ENCODE measurements at regions not wholly inside any gene's neighbourhood (a gene's known extent, or its start where the extent isn't known, plus 50 kb on each side); places are given as distances from the start of the nearest gene placed in this dataset.

GRCh38 chr2:239475161-239476028 is 74.6 kb upstream of the HDAC4 start:
- DNase-seq: no peak

- no peak for DNase-seq
These were observed 72.5 kb upstream of the HDAC4 start for GRCh38 chr2:239473211-239473805.

GRCh38 chr2:239472235-239472775 is 71.5 kb upstream of the HDAC4 start:
- no peak for DNase-seq

GRCh38 chr2:239471011-239471792 is 70.4 kb upstream of the HDAC4 start:
- DNase-seq: no peak

DNA sequence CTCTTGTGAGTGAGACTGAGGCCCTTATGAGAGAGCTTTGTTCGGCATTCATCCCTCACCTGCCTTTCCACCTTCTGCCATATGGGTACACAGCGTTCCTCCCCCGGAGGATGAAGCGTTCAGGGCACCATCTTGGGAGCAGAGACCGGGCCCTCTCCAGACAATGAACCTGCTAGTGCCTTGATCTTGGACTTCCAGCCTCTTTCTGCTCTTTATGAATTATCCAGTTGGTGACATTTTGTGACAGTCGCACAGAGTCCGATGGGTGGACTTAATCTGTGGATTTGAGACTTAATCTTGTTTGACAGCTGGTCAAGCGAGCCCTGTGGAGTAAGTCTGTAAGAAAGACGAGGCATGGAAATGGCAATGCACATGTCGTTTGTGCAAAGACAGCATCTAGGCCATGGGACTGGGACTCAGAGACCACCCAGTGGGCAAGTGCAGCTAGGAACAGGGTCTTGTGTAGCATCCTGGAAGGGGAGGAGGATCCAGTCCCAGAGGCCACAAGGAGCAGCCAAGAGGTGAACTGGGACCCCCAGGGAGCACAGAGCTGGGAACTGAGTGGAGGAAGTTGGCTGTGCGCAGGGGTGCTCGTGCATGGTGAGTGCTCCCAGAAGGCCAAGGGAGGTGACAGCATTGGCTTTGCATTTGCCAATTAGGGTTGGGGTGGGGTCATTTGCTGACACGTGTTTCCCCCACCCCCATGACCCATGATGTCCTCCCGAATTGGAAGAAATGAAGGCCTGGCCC is 69.5 kb upstream of the HDAC4 start:
- DNase-seq: no peak

DNA sequence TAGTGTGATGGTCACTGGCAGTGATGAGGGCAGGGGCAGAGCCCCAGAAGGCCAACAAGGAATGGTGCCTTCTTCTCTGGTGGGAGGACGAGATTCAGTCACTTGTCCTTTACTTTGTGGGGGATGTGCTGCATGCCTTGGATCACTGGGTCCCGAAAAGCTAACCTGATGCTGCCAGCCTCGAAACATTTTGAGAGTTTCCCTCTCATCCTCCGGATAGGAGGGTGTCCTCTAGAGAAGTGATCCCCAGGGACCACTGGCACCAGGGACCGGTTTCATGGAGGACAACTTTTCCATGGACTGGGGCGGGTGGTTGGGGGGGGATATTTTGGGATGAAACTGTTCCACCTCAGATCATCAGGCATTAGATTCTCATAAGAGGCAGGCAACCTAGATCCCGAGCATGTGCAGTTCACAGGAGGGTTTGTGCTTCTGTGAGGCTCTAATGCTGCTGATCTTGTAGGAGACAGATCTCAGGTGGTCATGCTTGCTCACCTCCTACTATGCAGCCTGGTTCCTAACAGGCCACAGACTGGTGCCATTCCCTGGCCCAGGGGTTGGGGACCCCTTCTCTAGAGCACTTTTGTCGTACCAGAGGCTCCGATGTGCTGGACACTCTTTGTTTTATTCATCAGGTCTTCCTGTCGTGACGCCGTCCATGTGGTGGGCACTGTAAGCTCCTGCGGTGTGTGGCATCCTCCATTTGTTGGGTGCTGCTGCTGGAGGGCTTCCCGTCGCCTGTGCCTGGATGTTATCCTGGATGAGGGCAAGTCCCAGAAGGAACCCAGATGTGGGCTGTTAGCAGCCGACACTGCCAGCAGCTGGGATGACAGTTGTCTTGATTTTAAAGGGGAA is 68.5 kb upstream of the HDAC4 start:
- no peak for DNase-seq

GRCh38 chr2:239468491-239469105 is 67.8 kb upstream of the HDAC4 start:
- no peak for DNase-seq

- DNase-seq: no peak
These were observed 67.2 kb upstream of the HDAC4 start for GRCh38 chr2:239467956-239468490.

DNA sequence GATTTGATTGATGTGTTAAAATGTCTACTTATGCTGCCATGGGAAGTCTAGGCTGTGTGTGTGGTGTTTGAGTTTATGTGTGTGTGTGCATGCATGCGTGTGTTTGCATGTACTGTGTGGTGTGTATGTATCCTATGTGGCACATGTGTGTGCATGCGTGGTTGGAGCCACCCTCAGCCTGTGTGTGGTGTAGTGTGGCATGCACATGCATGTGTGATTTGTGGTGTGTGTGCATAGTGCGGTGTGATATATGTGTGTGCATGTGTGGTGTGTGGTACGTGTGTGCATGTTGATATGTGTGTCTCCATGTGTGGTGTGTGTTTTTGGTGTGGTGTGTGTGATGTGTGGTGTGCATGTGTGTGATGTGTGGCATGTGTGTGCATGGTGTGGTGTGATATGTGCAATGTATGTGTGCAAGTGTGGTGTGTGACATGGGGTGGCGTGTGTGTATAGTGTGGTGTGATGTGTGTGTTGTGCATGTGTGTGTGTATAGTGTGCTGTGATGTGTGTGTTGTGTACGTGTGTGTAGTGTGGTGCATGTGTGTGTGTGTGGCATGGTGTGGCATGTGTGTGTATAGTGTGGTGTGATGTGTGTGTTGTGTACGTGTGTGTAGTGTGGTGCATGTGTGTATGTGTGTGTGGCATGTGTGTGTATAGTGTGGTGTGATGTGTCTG is 66.6 kb upstream of the HDAC4 start:
- no peak for DNase-seq

DNA sequence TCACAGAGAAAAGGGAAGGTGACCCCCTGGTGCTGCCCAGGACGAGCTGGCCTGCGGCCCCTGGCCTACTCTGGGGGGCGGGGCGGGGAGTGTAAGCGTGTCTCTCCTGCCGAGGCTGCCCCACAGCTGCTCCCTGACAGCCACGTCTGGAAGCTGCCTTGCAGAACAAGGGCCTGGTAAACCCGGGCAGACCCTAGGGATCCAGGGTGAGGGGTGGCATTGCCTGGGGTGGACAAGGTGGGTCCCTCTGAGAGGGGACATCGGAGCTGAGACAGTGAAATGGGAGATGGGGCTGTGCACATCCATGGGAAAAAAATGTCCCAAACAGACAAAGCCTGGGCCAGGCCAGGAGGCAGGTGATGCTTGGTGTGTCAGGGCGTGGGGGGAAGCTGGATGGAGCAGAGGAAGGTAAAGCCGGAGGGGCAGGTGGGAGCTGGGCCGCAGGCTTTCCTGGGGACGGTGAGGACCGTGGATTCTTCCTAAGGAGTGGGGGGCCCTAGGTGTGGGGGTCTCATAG is 66.0 kb upstream of the HDAC4 start:
- no peak for DNase-seq

DNA sequence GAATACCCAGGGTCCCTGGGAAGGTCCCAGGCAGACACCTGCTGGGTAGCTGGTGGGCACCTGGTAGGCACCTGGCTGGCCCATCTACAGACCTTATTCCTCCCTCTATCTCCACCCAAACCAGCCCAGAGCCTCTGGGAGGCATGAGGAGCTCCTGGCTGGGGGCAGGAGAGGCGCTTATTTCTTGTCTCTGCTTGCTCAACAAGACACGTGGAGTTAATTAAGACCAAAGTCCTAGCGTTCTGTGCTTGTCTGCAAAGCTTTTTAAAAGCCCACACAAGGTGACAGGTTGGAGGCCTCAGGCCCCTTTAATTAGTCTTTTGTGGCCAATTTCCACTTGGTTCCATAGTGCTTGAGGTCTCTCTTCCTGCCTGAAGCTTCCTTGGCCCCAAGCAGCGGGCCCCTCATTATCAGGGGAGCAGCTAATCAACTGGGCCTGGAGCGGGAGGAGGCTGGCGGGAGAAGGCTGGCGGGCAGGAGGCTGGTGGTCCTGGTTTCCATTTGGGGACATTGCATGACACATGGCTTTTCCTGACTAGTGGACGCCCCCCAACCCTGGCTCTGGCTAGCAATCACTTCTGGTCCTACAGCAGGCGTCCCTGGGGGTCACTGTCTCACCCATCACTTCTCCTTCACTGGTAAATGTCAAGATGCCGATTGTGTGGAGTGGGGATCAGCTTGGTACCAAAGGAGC is 65.4 kb upstream of the HDAC4 start:
- no peak for DNase-seq

DNA sequence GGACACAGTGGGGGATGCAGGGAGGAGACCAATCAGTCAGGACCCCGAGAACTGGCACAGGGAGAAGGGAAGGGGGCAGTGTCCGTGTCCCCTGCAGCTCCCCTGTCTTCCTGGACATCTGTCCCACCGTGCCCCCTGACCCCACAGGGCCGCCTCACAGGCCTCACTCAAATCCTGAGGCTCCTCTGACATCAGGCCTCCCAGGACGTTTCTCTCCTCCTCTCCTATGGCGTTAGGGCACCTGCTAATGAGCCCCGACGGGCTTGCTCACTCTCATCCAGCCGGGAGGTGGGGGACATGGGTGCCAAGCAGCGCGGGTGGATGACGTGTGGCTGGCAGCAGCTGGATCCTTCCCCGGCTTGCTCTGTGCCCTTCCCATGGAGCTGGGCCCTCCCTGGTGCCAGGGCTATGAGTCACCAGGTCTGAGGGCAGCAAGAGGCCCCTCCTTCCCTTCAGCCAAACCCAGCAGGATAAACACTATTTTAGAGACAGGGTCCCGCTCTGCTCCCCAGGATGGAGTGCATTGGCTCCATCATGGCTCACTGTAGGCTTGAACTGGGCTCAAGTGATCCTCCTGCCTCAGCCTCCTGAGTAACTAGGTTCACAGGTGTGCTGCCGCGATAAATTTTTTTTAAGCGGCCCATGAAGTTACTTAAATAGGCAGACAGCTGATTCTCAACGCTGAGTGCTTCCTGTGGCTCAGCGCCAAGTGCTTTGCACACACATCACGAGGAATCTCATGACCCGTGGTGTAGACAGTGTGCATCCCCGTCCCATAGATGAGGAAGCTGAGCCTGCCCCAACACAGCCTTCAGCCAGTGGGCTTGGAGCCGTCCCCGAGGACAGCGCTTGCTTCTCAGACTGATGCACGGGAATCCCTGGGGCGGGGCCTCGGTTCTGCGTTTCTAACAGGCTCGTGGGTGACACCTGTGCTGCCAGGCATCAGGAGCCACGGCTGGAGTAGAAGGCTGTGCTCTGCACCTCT is 64.5 kb upstream of the HDAC4 start:
- DNase-seq: no peak

- no peak for DNase-seq
These were observed 63.6 kb upstream of the HDAC4 start for GRCh38 chr2:239464166-239465016.

- no peak for DNase-seq
These were observed 62.8 kb upstream of the HDAC4 start for GRCh38 chr2:239463541-239464165.

DNA sequence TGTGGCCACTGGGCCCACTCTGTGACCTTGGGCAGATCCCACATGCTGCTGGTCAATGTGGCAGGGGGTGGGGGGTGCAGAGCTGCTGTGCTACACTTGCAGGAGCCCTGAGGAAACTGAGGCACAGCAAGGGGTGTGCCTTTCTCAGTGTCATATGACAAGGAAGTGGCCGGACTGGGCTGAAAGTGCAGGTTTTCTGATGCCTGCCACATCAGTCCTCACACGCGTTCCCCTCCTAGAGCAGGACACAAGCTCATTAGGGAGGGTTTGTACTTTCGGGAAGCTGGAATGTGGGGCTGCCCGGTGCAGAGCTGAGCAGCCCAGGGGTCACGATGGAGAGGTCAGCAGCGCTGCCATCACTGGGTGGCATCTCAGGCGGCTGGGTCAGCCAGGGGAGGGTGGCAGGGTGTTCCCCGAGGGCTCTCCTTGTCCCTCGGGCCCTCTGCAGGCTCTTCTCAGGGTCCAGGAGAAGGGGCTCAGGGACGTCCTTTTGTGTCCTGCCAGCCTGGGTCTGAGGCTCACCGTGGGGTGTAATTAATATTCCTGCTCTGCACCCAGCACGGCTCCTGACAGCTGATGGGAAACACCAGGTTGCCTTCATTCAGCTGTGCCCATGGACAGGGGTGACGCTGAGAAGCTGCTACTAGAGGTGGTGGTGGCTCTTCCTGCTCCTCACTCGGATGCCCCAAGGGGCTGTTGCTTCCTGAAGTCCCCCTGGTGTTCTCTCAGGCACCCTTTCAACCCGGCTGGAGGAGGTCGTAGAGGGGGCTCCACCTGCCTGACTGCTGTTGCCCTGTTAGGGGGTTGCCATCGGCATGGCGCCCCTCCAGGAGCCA is 62.1 kb upstream of the HDAC4 start:
- no peak for DNase-seq

- no peak for DNase-seq
These were observed 61.3 kb upstream of the HDAC4 start for GRCh38 chr2:239462191-239462515.

Data from activated gamma-delta T cell treated with Interleukin-2 at 50 U/mL for 16 hours (primary cell).